MM.1S (cell line): ENCODE measurements at regions not wholly inside any gene's neighbourhood (a gene's known extent, or its start where the extent isn't known, plus 50 kb on each side); places are given as distances from the start of the nearest gene placed in this dataset.

Source experiments
- DNase-seq: peaks from one replicate; pipeline ENCODE4 v3.0.0-alpha.2; 2015
- H2AFZ ChIP-seq: fragments of 300-600 bp; sonication (generic); 2 replicates; pipeline ENCODE4 v1.6.0; 2016; ENCODE audit warnings: antibody characterized with exemption, low read length
- H3F3A ChIP-seq: fragments of 300-600 bp; sonication (generic); 2 replicates; pipeline ENCODE4 v1.6.1; 2016; ENCODE audit warnings: mild to moderate bottlenecking, antibody characterized with exemption, low read length, moderate library complexity, mixed read lengths; ENCODE audit not compliant: insufficient read depth
- H3K27ac ChIP-seq: fragments of 300-600 bp; sonication (generic); 2 replicates; pipeline ENCODE4 v1.5.1; 2016; ENCODE audit warnings: mild to moderate bottlenecking, low read length
- H3K27me3 ChIP-seq: fragments of 300-600 bp; sonication (generic); replicated peaks from 2 replicates; pipeline ENCODE4 v1.6.0; 2016; ENCODE audit warnings: low read length; ENCODE audit not compliant: insufficient read depth
- H3K36me3 ChIP-seq: fragments of 300-600 bp; sonication (generic); replicated peaks from 2 replicates; pipeline ENCODE4 v1.6.1; 2016; ENCODE audit warnings: mild to moderate bottlenecking, low read length, mixed read lengths; ENCODE audit not compliant: insufficient read depth
- H3K4me1 ChIP-seq: fragments of 300-600 bp; sonication (generic); 2 replicates; pipeline ENCODE4 v1.6.1; 2016; ENCODE audit warnings: low read length, mixed read lengths
- H3K4me2 ChIP-seq: fragments of 300-600 bp; sonication (generic); 2 replicates; pipeline ENCODE4 v1.6.0; 2016; ENCODE audit warnings: low read depth, low read length
- H3K4me3 ChIP-seq: fragments of 300-600 bp; sonication (generic); 2 replicates; pipeline ENCODE4 v1.5.1; 2016; ENCODE audit warnings: low read length, mixed read lengths
- H3K79me2 ChIP-seq: fragments of 300-600 bp; sonication (generic); 2 replicates; pipeline ENCODE4 v1.6.1; 2016; ENCODE audit warnings: mixed run types, low read length, mixed read lengths
- H3K9ac ChIP-seq: fragments of 300-600 bp; sonication (generic); 2 replicates; pipeline ENCODE4 v1.6.1; 2016; ENCODE audit warnings: low read length, mixed read lengths
- H3K9me2 ChIP-seq: fragments of 300-600 bp; sonication (generic); replicated peaks from 2 replicates; pipeline ENCODE4 v1.6.1; 2016; ENCODE audit warnings: mild to moderate bottlenecking, low read length, mixed read lengths; ENCODE audit not compliant: insufficient read depth
- H3K9me3 ChIP-seq: fragments of 300-600 bp; sonication (generic); replicated peaks from 2 replicates; pipeline ENCODE4 v1.6.1; 2016; ENCODE audit warnings: mild to moderate bottlenecking, low read length, mixed read lengths; ENCODE audit not compliant: insufficient read depth
- H4K20me1 ChIP-seq: fragments of 300-600 bp; sonication (generic); 2 replicates; pipeline ENCODE4 v1.6.1; 2016; ENCODE audit warnings: mild to moderate bottlenecking, low read length, moderate library complexity, mixed read lengths; ENCODE audit not compliant: insufficient read depth
- EZH2 ChIP-seq: fragments of 300-600 bp; sonication (generic); optimal IDR thresholded peaks from 2 replicates; pipeline ENCODE3; 2017; ENCODE audit warnings: low read depth, mild to moderate bottlenecking, antibody characterized with exemption, low read length, mixed read lengths
- EZH2phosphoT487 ChIP-seq: fragments of 300-600 bp; sonication (generic); IDR thresholded peaks from 2 replicates; pipeline ENCODE4 v1.6.1; 2018; ENCODE audit warnings: antibody characterized with exemption, low read length
- TF ChIP-seq, protein P1 (sequence below): fragments of 300-600 bp; sonication (generic); IDR thresholded peaks from 2 replicates; pipeline ENCODE4 v1.5.1; 2016; ENCODE audit warnings: antibody characterized with exemption, low read length, mixed read lengths

DNA sequence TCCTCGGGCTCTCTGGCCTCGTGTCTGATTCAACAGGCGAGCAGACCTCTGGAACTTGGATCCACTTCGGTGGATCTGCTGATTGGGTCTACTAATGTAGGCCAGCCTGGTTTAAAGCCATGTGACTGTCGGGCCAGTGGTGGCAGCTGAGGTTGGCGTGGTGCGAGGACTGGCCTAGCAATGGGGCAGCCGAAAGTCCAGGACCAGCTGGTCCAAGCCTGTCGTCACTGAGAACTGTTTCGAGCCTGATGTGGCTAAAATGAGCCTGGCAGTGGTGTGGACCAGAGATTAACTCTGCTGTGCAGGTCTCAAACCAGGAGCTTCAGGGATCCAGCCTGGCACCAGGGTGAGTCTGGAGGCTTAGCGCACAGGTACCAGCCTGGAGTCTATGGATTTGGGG, 56.4 kb upstream of the ROBO1 start:
- Histone ChIP-seq H4K20me1 (no peaks in the 10 kb centered on the region), H2AFZ (no peak overlapping the region), H3K4me2 (no peak overlapping the region), H3K36me3 (no peaks in the 10 kb centered on the region), H3K9me2 (no peaks in the 10 kb centered on the region), H3K9ac (no peak overlapping the region), H3K9me3 (no peaks in the 10 kb centered on the region), H3F3A (peaks cover 7% of the 10 kb centered on the region; the same call in 1 of the 2 replicates), H3K4me3 (no peak overlapping the region), H3K79me2 (no peaks in the 10 kb centered on the region), H3K27ac (no peak overlapping the region), H3K27me3 (no peaks in the 10 kb centered on the region), H3K4me1 (peaks cover 11% of the 10 kb centered on the region)
- no peak for TF ChIP-seq EZH2phosphoT487
- no peak for TF ChIP-seq EZH2
- TF ChIP-seq, protein P1, sequence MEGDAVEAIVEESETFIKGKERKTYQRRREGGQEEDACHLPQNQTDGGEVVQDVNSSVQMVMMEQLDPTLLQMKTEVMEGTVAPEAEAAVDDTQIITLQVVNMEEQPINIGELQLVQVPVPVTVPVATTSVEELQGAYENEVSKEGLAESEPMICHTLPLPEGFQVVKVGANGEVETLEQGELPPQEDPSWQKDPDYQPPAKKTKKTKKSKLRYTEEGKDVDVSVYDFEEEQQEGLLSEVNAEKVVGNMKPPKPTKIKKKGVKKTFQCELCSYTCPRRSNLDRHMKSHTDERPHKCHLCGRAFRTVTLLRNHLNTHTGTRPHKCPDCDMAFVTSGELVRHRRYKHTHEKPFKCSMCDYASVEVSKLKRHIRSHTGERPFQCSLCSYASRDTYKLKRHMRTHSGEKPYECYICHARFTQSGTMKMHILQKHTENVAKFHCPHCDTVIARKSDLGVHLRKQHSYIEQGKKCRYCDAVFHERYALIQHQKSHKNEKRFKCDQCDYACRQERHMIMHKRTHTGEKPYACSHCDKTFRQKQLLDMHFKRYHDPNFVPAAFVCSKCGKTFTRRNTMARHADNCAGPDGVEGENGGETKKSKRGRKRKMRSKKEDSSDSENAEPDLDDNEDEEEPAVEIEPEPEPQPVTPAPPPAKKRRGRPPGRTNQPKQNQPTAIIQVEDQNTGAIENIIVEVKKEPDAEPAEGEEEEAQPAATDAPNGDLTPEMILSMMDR = no peak
- DNase-seq = no peak

GRCh38 chr3:79822076-79822475, 54.3 kb upstream of the ROBO1 start:
- Histone ChIP-seq H3K4me2 (no peak overlapping the region), H3K9ac (no peak overlapping the region), H4K20me1 (no peaks in the 10 kb centered on the region), H3K9me3 (no peaks in the 10 kb centered on the region), H3K27me3 (no peaks in the 10 kb centered on the region), H3K79me2 (no peaks in the 10 kb centered on the region), H3K4me1 (peaks cover 11% of the 10 kb centered on the region), H2AFZ (no peak overlapping the region), H3K4me3 (no peak overlapping the region), H3K27ac (no peak overlapping the region), H3K9me2 (no peaks in the 10 kb centered on the region), H3K36me3 (no peaks in the 10 kb centered on the region), H3F3A (peaks cover 7% of the 10 kb centered on the region; the same call in 1 of the 2 replicates)
- DNase-seq = no peak
- TF ChIP-seq EZH2 (no peak), EZH2phosphoT487 (no peak)
- TF ChIP-seq, protein P1 = no peak

DNA sequence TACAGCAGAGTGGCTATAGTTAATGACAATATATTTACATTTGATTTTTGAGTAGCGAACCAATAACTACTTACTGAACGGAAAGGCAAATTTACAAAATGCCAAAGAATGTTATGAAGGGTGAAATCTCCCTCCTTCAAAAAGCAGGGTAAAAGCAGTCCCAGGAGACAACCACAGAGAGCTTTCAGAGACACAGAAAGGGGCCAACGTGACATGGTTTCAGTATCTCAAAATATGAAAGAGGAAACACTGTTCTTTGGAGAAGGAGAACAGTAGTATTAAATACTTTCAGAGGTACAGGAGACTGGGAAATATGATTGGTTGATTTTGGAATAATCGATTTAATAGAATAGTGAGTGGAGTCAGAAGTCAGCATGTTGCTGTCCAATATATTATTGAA, 52.3 kb upstream of the ROBO1 start:
- Histone ChIP-seq H3K4me3 (peak overlapping the region; percentile 45), H3K27ac (peak overlapping the region; percentile 9; the same call in 1 of the 2 replicates), H3K9ac (no peak overlapping the region), H3K36me3 (no peaks in the 10 kb centered on the region), H3K9me3 (no peaks in the 10 kb centered on the region), H2AFZ (no peak overlapping the region; the same call in 1 of the 2 replicates), H3K4me2 (peak overlapping the region; percentile 60), H3F3A (peaks cover 7% of the 10 kb centered on the region; the same call in 1 of the 2 replicates), H3K79me2 (no peaks in the 10 kb centered on the region), H3K27me3 (no peaks in the 10 kb centered on the region), H3K9me2 (no peaks in the 10 kb centered on the region), H4K20me1 (no peaks in the 10 kb centered on the region), H3K4me1 (peaks cover 11% of the 10 kb centered on the region)
- DNase-seq = peak; percentile 43
- TF ChIP-seq EZH2 = no peak
- TF ChIP-seq, protein P1 = no peak
- TF ChIP-seq EZH2phosphoT487 = no peak
